Thyroid gland (tissue), 4 donors: ENCODE measurements at regions not wholly inside any gene's neighbourhood (a gene's known extent, or its start where the extent isn't known, plus 50 kb on each side); places are given as distances from the start of the nearest gene placed in this dataset.

Source experiments
- DNase-seq, 2 donors: peaks; one replicate each; pipeline ENCODE4 v3.0.0-alpha.2; 2019
- H3K27ac ChIP-seq, 3 donors: fragments of 200-600 bp; sonication (generic); 1 replicate in 2 of 3; 2 replicates in 1 of 3; pipeline ENCODE4 v1.5.1; 2016 to 2019; ENCODE audit warnings: mild to moderate bottlenecking in 1 of 3, moderate library complexity in 1 of 3
- H3K27me3 ChIP-seq: fragments of 200-600 bp; sonication (generic); one replicate; pipeline ENCODE4 v1.5.1; 2019
- H3K36me3 ChIP-seq, 2 donors: fragments of 200-600 bp; sonication (generic); one replicate each; pipeline ENCODE4 v1.5.1; 2016 to 2019
- H3K4me1 ChIP-seq, 2 donors: fragments of 200-600 bp; sonication (generic); one replicate each; pipeline ENCODE4 v1.5.1; 2017 to 2019
- H3K4me3 ChIP-seq, 3 donors: fragments of 200-600 bp; sonication (generic); replicated peaks in 1 of 3; 1 replicate in 2 of 3; 2 replicates in 1 of 3; pipeline ENCODE4 v1.5.1; 2016; ENCODE audit warnings: mild to moderate bottlenecking in 1 of 3
- H3K9me3 ChIP-seq: fragments of 200-600 bp; sonication (generic); one replicate; pipeline ENCODE4 v1.5.1; 2017
- CTCF ChIP-seq, 6 experiments: fragments of 200-600 bp in 3 of 6; fragments of 450-650 bp in 3 of 6; sonication (generic) in 3 of 6; IDR thresholded peaks; one replicate each; pipeline ENCODE4 v1.5.1; 2016 to 2019; ENCODE audit warnings: antibody characterized with exemption in 6 of 6, mild to moderate bottlenecking in 2 of 6, inconsistent platforms in 1 of 6, moderate library complexity in 1 of 6
- POLR2A ChIP-seq, 2 donors: fragments of 450-650 bp; IDR thresholded peaks; one replicate each; pipeline ENCODE4 v1.6.1; 2017; ENCODE audit warnings: antibody characterized with exemption in 2 of 2, mild to moderate bottlenecking in 2 of 2, moderate library complexity in 1 of 2
- WGBS, 2 donors: methylation state at CpG; one replicate each; pipeline ENCODE4 v1.1.5; 2017; 5-methylcytosine and 5-hydroxymethylcytosine counted together
- intact Hi-C: fragments of 100-400 bp; cut with DNase I; formaldehyde crosslinking; loops from one replicate; pipeline ENCODE4 v1.15.1; 2023

- Histone ChIP-seq H3K36me3 (no peaks in the 10 kb centered on the region), H3K27me3 (no peaks in the 10 kb centered on the region), H3K27ac (no peak overlapping the region), H3K4me1 (no peaks in the 10 kb centered on the region), H3K9me3 (no peaks in the 10 kb centered on the region), H3K4me3 (no peak overlapping the region)
- 78 to 89% methylated on average over 11 of the region's 12 CpGs for WGBS, 2 donors
- no peak for TF ChIP-seq CTCF (IDR thresholded peaks at IDR 0.05)
- TF ChIP-seq POLR2A (IDR thresholded peaks at IDR 0.05) = no peak
- no peak for DNase-seq
- intact Hi-C loops = no loop called here
These were observed 185.9 kb upstream of the TPM1 start for GRCh38 chr15:62856466-62857246.

GRCh38 chr15:62857411-62857853 is 185.1 kb upstream of the TPM1 start:
- Histone ChIP-seq H3K27me3 (no peaks in the 10 kb centered on the region), H3K9me3 (no peaks in the 10 kb centered on the region), H3K27ac (no peak overlapping the region), H3K36me3 (no peaks in the 10 kb centered on the region), H3K4me3 (no peak overlapping the region), H3K4me1 (no peaks in the 10 kb centered on the region)
- 80 to 91% methylated on average over 4 to 5 of the region's 5 CpGs for WGBS, 2 donors
- TF ChIP-seq CTCF (IDR thresholded peaks at IDR 0.05) = no peak
- no peak for TF ChIP-seq POLR2A (IDR thresholded peaks at IDR 0.05)
- intact Hi-C loops = no loop called here
- peak in 1 of 2 donors; percentile 12 for DNase-seq

- WGBS, 2 donors = 65 to 78% methylated on average over 2 of the region's 2 CpGs
- Histone ChIP-seq H3K4me1 (no peaks in the 10 kb centered on the region), H3K4me3 (no peak overlapping the region), H3K27me3 (no peaks in the 10 kb centered on the region), H3K9me3 (no peaks in the 10 kb centered on the region), H3K36me3 (no peaks in the 10 kb centered on the region), H3K27ac (no peak overlapping the region)
- intact Hi-C loops = no loop called here
- DNase-seq = no peak
- TF ChIP-seq POLR2A (IDR thresholded peaks at IDR 0.05) (no peak), CTCF (IDR thresholded peaks at IDR 0.05) (no peak)
These were observed 184.2 kb upstream of the TPM1 start for GRCh38 chr15:62858343-62858742.

GRCh38 chr15:62862717-62863116 is 179.8 kb upstream of the TPM1 start:
- WGBS, 2 donors = 94 to 95% methylated on average over 2 of the region's 2 CpGs
- no peak overlapping the region for H3K27ac ChIP-seq

More at GRCh38 chr15:62862717-62863116, 179.8 kb upstream of the TPM1 start:
- no peak for TF ChIP-seq CTCF (IDR thresholded peaks at IDR 0.05)
- TF ChIP-seq POLR2A (IDR thresholded peaks at IDR 0.05) = no peak
- Histone ChIP-seq H3K36me3 (no peaks in the 10 kb centered on the region), H3K4me1 (no peaks in the 10 kb centered on the region), H3K9me3 (no peaks in the 10 kb centered on the region), H3K4me3 (no peak overlapping the region), H3K27me3 (no peaks in the 10 kb centered on the region)
- intact Hi-C loops = no loop called here
- no peak for DNase-seq
